Panc1 (cell line): ENCODE measurements at regions not wholly inside any gene's neighbourhood (a gene's known extent, or its start where the extent isn't known, plus 50 kb on each side); places are given as distances from the start of the nearest gene placed in this dataset.

Source experiments
- ATAC-seq: fragments of 200-7000 bp; cut with Tn5 transposase; 2 replicates; pipeline ENCODE4 v1.9.1; 2020; ENCODE audit warnings: mild to moderate bottlenecking, moderate library complexity
- BruUV-seq: library from RNA; stranded (reverse); fragments of 400-500 nt; replicated peaks from 2 replicates; lab custom pipeline; 2021; lab: Mats Ljungman, UMichigan
- CTCF ChIA-PET: fragments of 300-600 bp; sonication (Branson Sonifier 250); formaldehyde crosslinking; loops from one replicate; lab custom pipeline; 2022; ENCODE audit warnings: antibody characterized with exemption; lab: Charles Lee
- POLR2A ChIA-PET: fragments of 300-600 bp; sonication (Branson Sonifier 250); formaldehyde crosslinking; loops from one replicate; lab custom pipeline; 2022; ENCODE audit warnings: antibody characterized with exemption; lab: Charles Lee
- DNase-seq: peaks from one replicate; pipeline ENCODE4 v3.0.0-alpha.2; 2010; ENCODE audit warnings: low read depth, low spot score
- H3K27ac ChIP-seq: 2 replicates; pipeline ENCODE4 v1.5.1; 2011; ENCODE audit warnings: mild to moderate bottlenecking, low read length, inconsistent platforms
- H3K27me3 ChIP-seq: fragments of 200-500 bp; sonication (Bioruptor generic); 2 replicates; pipeline ENCODE4 v1.6.0; 2014; ENCODE audit warnings: low read length, inconsistent platforms; ENCODE audit not compliant: control insufficient read depth, insufficient read depth
- H3K36me3 ChIP-seq: fragments of 200-500 bp; sonication (Bioruptor generic); 2 replicates; pipeline ENCODE4 v1.5.1; 2014; ENCODE audit warnings: inconsistent platforms, mild to moderate bottlenecking, low read length, moderate library complexity; ENCODE audit not compliant: control insufficient read depth, insufficient read depth
- H3K4me1 ChIP-seq: 2 replicates; pipeline ENCODE4 v1.5.1; 2011; ENCODE audit warnings: inconsistent platforms, mild to moderate bottlenecking, low read length, moderate library complexity; ENCODE audit not compliant: control insufficient read depth, insufficient read depth
- H3K4me3 ChIP-seq, 2 experiments: 2 replicates each; pipeline ENCODE4 v1.5.1; 2011 to 2012; ENCODE audit warnings: low read depth in 2 of 2, low read length in 2 of 2, mild to moderate bottlenecking in 2 of 2, inconsistent platforms in 1 of 2, moderate library complexity in 1 of 2
- H3K9me3 ChIP-seq: fragments of 200-500 bp; sonication (Bioruptor generic); 2 replicates; pipeline ENCODE4 v1.5.1; 2014; ENCODE audit warnings: low read depth, mild to moderate bottlenecking, inconsistent platforms, low read length, moderate library complexity; ENCODE audit not compliant: control insufficient read depth, insufficient read depth
- POLR2AphosphoS5 ChIP-seq: IDR thresholded peaks from 2 replicates; pipeline ENCODE4 v1.6.1; 2012; ENCODE audit warnings: mild to moderate bottlenecking, low read depth, low read length, moderate library complexity
- SIN3A ChIP-seq: IDR thresholded peaks from 2 replicates; pipeline ENCODE4 v1.6.1; 2012; ENCODE audit warnings: low read depth, mild to moderate bottlenecking, low read length, moderate library complexity, borderline replicate concordance; ENCODE audit not compliant: insufficient read depth
- TCF7L2 ChIP-seq: IDR thresholded peaks from 2 replicates; pipeline ENCODE4 v1.6.1; 2011; ENCODE audit warnings: mild to moderate bottlenecking, low read depth, low read length, inconsistent platforms
- in situ Hi-C: cut with HindIII; loops from 2 replicates; pipeline ENCODE4 v1.10.0; 2016; ENCODE audit warnings: low sequenced_read_pairs, low pct_unique_long_range_greater_than_20kb
- intact Hi-C: fragments of 100-400 bp; cut with micrococcal nuclease; formaldehyde crosslinking; loops from one replicate; pipeline ENCODE4 v1.10.0; 2022; ENCODE audit not compliant: unreplicated experiment
- TF ChIP-seq, protein P1 (sequence below), 2 experiments: IDR thresholded peaks; 2 replicates each; pipeline ENCODE4 v1.6.1; 2011 to 2012; ENCODE audit warnings: low read depth in 2 of 2, control low read depth in 1 of 2, low read length in 1 of 2, mild to moderate bottlenecking in 1 of 2, moderate library complexity in 1 of 2; ENCODE audit not compliant: insufficient read depth in 1 of 2
- TF ChIP-seq, protein P2 (sequence below): fragments of 450-650 bp; IDR thresholded peaks from 2 replicates; pipeline ENCODE4 v1.5.1; 2017; ENCODE audit warnings: mild to moderate bottlenecking

DNA sequence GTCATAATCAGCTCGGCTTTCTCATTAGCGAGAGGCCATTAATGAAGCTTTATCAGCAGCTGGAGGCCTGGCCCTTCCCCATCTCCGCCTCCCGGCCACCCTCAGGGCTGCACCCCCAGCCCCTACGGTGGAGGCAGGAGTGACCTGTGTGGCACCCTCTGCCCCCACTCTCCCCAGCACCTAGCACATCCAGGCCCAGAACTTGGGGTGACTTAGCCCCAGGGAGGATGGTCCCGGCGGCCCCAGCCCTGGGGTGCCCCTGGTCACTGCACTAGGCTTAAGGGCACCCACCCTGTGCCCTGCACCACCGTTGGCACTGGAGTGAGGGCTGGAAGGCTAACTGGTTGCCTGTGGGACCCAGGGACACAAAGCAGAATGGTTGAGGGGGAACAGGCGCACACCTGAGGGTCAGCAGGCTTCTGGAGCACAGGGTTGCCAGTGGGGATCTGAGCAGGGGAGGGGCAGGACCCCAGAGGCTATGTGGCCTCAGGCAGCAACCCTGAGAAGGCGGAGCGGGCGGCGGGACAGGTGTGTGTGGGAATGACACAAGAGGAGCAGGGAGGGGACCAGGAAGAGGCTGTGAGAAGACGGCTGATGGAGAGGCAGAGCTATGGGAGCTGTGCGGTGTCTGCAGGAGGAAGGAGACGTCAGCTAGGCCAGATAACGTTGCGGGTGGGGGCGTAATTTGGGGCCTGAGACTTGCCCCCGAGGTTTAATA is 120.2 kb downstream of the FAM53A start:
- Histone ChIP-seq H3K27me3 (no peaks in the 10 kb centered on the region), H3K36me3 (no peaks in the 10 kb centered on the region), H3K27ac (no peak overlapping the region), H3K4me3 (no peak overlapping the region), H3K4me1 (no peaks in the 10 kb centered on the region; the same call in 1 of the 2 replicates), H3K9me3 (no peaks in the 10 kb centered on the region)
- ChIA-PET CTCF (no interaction called here), POLR2A (no interaction called here)
- intact Hi-C loops = no loop called here
- TF ChIP-seq TCF7L2 (no peak), SIN3A (no peak), POLR2AphosphoS5 (no peak)
- TF ChIP-seq, protein P1, sequence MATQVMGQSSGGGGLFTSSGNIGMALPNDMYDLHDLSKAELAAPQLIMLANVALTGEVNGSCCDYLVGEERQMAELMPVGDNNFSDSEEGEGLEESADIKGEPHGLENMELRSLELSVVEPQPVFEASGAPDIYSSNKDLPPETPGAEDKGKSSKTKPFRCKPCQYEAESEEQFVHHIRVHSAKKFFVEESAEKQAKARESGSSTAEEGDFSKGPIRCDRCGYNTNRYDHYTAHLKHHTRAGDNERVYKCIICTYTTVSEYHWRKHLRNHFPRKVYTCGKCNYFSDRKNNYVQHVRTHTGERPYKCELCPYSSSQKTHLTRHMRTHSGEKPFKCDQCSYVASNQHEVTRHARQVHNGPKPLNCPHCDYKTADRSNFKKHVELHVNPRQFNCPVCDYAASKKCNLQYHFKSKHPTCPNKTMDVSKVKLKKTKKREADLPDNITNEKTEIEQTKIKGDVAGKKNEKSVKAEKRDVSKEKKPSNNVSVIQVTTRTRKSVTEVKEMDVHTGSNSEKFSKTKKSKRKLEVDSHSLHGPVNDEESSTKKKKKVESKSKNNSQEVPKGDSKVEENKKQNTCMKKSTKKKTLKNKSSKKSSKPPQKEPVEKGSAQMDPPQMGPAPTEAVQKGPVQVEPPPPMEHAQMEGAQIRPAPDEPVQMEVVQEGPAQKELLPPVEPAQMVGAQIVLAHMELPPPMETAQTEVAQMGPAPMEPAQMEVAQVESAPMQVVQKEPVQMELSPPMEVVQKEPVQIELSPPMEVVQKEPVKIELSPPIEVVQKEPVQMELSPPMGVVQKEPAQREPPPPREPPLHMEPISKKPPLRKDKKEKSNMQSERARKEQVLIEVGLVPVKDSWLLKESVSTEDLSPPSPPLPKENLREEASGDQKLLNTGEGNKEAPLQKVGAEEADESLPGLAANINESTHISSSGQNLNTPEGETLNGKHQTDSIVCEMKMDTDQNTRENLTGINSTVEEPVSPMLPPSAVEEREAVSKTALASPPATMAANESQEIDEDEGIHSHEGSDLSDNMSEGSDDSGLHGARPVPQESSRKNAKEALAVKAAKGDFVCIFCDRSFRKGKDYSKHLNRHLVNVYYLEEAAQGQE (IDR thresholded peaks at IDR 0.05; ENCODE audit: insufficient read depth in 1 of 2, low read depth in 2 of 2, low read length in 1 of 2) = no peak
- in situ Hi-C loops = no loop called here
- ATAC-seq (no peak), DNase-seq (no peak)
- BruUV-seq = no TSS peak

DNA sequence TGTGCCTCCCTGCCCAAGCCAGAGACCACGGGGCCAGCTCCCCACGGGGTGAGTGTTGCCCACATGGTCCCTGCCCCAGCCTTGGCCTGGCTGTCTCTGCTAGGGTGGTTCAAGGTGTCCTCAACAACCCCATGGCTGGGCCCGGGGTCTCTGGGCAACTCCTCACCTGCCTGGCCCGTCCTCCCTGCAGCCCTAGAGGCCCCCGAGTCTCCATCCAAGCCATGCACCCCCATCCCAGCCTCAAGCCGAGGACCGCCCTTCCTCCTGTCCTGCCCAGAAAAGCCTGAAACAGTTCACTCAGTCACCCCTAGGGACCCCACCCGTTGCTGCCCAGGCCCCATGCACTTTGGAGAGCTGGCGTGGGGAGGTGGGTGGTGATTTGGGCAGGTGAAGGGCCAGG is 120.9 kb downstream of the FAM53A start:
- no TSS peak for BruUV-seq
- TF ChIP-seq POLR2AphosphoS5 (no peak), SIN3A (no peak), TCF7L2 (no peak)
- TF ChIP-seq, protein P2, sequence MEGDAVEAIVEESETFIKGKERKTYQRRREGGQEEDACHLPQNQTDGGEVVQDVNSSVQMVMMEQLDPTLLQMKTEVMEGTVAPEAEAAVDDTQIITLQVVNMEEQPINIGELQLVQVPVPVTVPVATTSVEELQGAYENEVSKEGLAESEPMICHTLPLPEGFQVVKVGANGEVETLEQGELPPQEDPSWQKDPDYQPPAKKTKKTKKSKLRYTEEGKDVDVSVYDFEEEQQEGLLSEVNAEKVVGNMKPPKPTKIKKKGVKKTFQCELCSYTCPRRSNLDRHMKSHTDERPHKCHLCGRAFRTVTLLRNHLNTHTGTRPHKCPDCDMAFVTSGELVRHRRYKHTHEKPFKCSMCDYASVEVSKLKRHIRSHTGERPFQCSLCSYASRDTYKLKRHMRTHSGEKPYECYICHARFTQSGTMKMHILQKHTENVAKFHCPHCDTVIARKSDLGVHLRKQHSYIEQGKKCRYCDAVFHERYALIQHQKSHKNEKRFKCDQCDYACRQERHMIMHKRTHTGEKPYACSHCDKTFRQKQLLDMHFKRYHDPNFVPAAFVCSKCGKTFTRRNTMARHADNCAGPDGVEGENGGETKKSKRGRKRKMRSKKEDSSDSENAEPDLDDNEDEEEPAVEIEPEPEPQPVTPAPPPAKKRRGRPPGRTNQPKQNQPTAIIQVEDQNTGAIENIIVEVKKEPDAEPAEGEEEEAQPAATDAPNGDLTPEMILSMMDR = no peak
- TF ChIP-seq, protein P1 (IDR thresholded peaks at IDR 0.05; ENCODE audit: insufficient read depth in 1 of 2, low read depth in 2 of 2, low read length in 1 of 2) = no peak
- Histone ChIP-seq H3K9me3 (no peaks in the 10 kb centered on the region), H3K36me3 (no peaks in the 10 kb centered on the region), H3K4me3 (no peak overlapping the region), H3K27ac (no peak overlapping the region), H3K27me3 (no peaks in the 10 kb centered on the region), H3K4me1 (no peaks in the 10 kb centered on the region; the same call in 1 of the 2 replicates)
- POLR2A ChIA-PET = no interaction called here
- in situ Hi-C loops = no loop called here
- DNase-seq = no peak
- intact Hi-C loops = no loop called here
- ATAC-seq = no peak
- CTCF ChIA-PET = no interaction called here
